CD14-positive monocyte (primary cell): ENCODE measurements at regions not wholly inside any gene's neighbourhood (a gene's known extent, or its start where the extent isn't known, plus 50 kb on each side); places are given as distances from the start of the nearest gene placed in this dataset.

Source experiments
- DNase-seq, 3 donors: peaks; one replicate each; pipeline ENCODE4 v3.0.0-alpha.2; 2011 to 2022
- H2AFZ ChIP-seq: 2 replicates; pipeline ENCODE4 v1.6.0; 2012; ENCODE audit warnings: mild to moderate bottlenecking, low read depth, low read length, inconsistent platforms; ENCODE audit not compliant: insufficient read depth, poor library complexity, severe bottlenecking
- H3K27ac ChIP-seq, 2 donors: 1 replicate in 1 of 2; 2 replicates in 1 of 2; pipeline ENCODE4 v1.5.1; 2012 to 2013; ENCODE audit warnings: low read length in 2 of 2, control low read depth in 1 of 2, inconsistent platforms in 1 of 2, low read depth in 1 of 2, mild to moderate bottlenecking in 1 of 2
- H3K27me3 ChIP-seq, 2 donors: one replicate each; pipeline versions ENCODE4 v1.6.0 to v1.6.1; 2011 to 2013; ENCODE audit warnings: low read length in 2 of 2; ENCODE audit not compliant: control insufficient read depth in 2 of 2, insufficient read depth in 2 of 2
- H3K36me3 ChIP-seq, 2 donors: replicated peaks in 1 of 2; 1 replicate in 1 of 2; 2 replicates in 1 of 2; pipeline versions ENCODE4 v1.5.1 to v1.6.1; 2012 to 2013; ENCODE audit warnings: low read length in 2 of 2, control low read depth in 1 of 2, inconsistent platforms in 1 of 2, mild to moderate bottlenecking in 1 of 2; ENCODE audit not compliant: insufficient read depth in 2 of 2, control insufficient read depth in 1 of 2
- H3K4me1 ChIP-seq, 2 donors: 1 replicate in 1 of 2; 2 replicates in 1 of 2; pipeline versions ENCODE4 v1.5.1 to v1.6.1; 2012 to 2013; ENCODE audit warnings: low read length in 2 of 2, control low read depth in 1 of 2, inconsistent platforms in 1 of 2, mild to moderate bottlenecking in 1 of 2, moderate library complexity in 1 of 2; ENCODE audit not compliant: insufficient read depth in 2 of 2, control insufficient read depth in 1 of 2
- H3K4me2 ChIP-seq: replicated peaks from 2 replicates; pipeline ENCODE3; 2012; ENCODE audit warnings: low read length, moderate library complexity, mild to moderate bottlenecking; ENCODE audit not compliant: poor library complexity, severe bottlenecking; ENCODE audit errors: extremely low read depth
- H3K4me3 ChIP-seq, 3 experiments: fragments of 200-600 bp in 1 of 3; sonication (generic) in 1 of 3; replicated peaks in 1 of 3; 1 replicate in 2 of 3; 2 replicates in 1 of 3; pipeline ENCODE4 v1.5.1; 2011 to 2013; ENCODE audit warnings: low read length in 3 of 3, mild to moderate bottlenecking in 3 of 3, control low read depth in 2 of 3, low read depth in 2 of 3, inconsistent platforms in 1 of 3, moderate library complexity in 1 of 3
- H3K79me2 ChIP-seq: 2 replicates; pipeline ENCODE4 v1.6.0; 2012; ENCODE audit warnings: mild to moderate bottlenecking, control low read depth, inconsistent platforms, low read length, moderate library complexity; ENCODE audit not compliant: insufficient read depth
- H3K9ac ChIP-seq: 2 replicates; pipeline ENCODE4 v1.6.0; 2017; ENCODE audit warnings: low read length, mild to moderate bottlenecking; ENCODE audit not compliant: insufficient read depth, poor library complexity, severe bottlenecking
- H3K9me3 ChIP-seq, 2 donors: replicated peaks in 1 of 2; 1 replicate in 1 of 2; 2 replicates in 1 of 2; pipeline versions ENCODE4 v1.5.1 to v1.6.1; 2012 to 2013; ENCODE audit warnings: low read length in 2 of 2, control low read depth in 1 of 2; ENCODE audit not compliant: control insufficient read depth in 1 of 2, insufficient read depth in 1 of 2
- H4K20me1 ChIP-seq: 2 replicates; pipeline ENCODE4 v1.6.0; 2012; ENCODE audit warnings: mild to moderate bottlenecking, low read length, control low read depth, moderate library complexity; ENCODE audit not compliant: insufficient read depth
- H3K27ac Mint-ChIP-seq, 7 donors: one replicate each; pipeline ENCODE4 v1.8.0; 2020; ENCODE audit warnings: mild to moderate bottlenecking in 7 of 7, mixed read lengths in 7 of 7, moderate library complexity in 6 of 7, inconsistent platforms in 2 of 7
- H3K27me3 Mint-ChIP-seq, 3 donors: one replicate each; pipeline ENCODE4 v1.8.0; 2021 to 2022; ENCODE audit warnings: low read depth in 3 of 3, mild to moderate bottlenecking in 3 of 3, mixed read lengths in 3 of 3, moderate library complexity in 3 of 3, inconsistent platforms in 1 of 3
- H3K36me3 Mint-ChIP-seq, 2 donors: one replicate each; pipeline ENCODE4 v1.8.0; 2020; ENCODE audit warnings: mixed read lengths in 2 of 2, inconsistent platforms in 1 of 2, mild to moderate bottlenecking in 1 of 2
- H3K4me1 Mint-ChIP-seq: one replicate; pipeline ENCODE4 v1.8.0; 2020; ENCODE audit warnings: mild to moderate bottlenecking, mixed read lengths
- H3K4me3 Mint-ChIP-seq, 2 donors: one replicate each; pipeline ENCODE4 v1.8.0; 2020; ENCODE audit warnings: mild to moderate bottlenecking in 2 of 2, mixed read lengths in 2 of 2, moderate library complexity in 1 of 2
- H3K9me3 Mint-ChIP-seq, 7 donors: one replicate each; pipeline ENCODE4 v1.8.0; 2020 to 2022; ENCODE audit warnings: mixed read lengths in 7 of 7, mild to moderate bottlenecking in 6 of 7, moderate library complexity in 6 of 7, inconsistent platforms in 2 of 7
- CTCF ChIP-seq: fragments of 200-600 bp; IDR thresholded peaks from one replicate; pipeline ENCODE4 v1.8.0; 2022; ENCODE audit warnings: antibody characterized with exemption, mild to moderate bottlenecking
- WGBS: methylation state at CpG from one replicate; pipeline ENCODE4 v1.1.5; 2013; ENCODE audit warnings: missing lambda C conversion rate; ENCODE audit not compliant: insufficient coverage; 5-methylcytosine and 5-hydroxymethylcytosine counted together
- intact Hi-C, 2 donors: fragments of 100-400 bp; cut with micrococcal nuclease; formaldehyde crosslinking; loops; one replicate each; pipeline versions ENCODE4 v1.15.0 to v1.15.1; 2023

GRCh38 chr1:101182627-101183387 lies 54.0 kb upstream of the S1PR1 start:
- intact Hi-C loops, result no loop called here
- Histone ChIP-seq H3K36me3 (no peaks in the 10 kb centered on the region), H3K27ac (no peak overlapping the region), H3K4me2 (no peak overlapping the region), H3K9ac (no peak overlapping the region), H3K4me1 (peaks cover 18 to 27% of the 10 kb centered on the region in 2 donors), H3K9me3 (no peaks in the 10 kb centered on the region), H3K79me2 (no peaks in the 10 kb centered on the region), H2AFZ (no peak overlapping the region), H3K4me3 (no peak overlapping the region), H3K27me3 (no peaks in the 10 kb centered on the region), H4K20me1 (no peaks in the 10 kb centered on the region)
- H3K4me1 Mint-ChIP-seq, result peaks cover 25% of the 10 kb centered on the region
- peaks cover 0 to 3% (median 1%) of the 10 kb centered on the region in 3 donors for H3K27me3 Mint-ChIP-seq
- DNase-seq, result no peak
- H3K4me3 Mint-ChIP-seq, result no peak overlapping the region
- peaks cover 0 to 3% (median 0%) of the 10 kb centered on the region in 7 donors for H3K9me3 Mint-ChIP-seq
- no peak overlapping the region for H3K27ac Mint-ChIP-seq
- H3K36me3 Mint-ChIP-seq, result peaks cover 0 to 1% of the 10 kb centered on the region in 2 donors
- TF ChIP-seq CTCF, result no peak

GRCh38 chr1:101181930-101182329 lies 54.9 kb upstream of the S1PR1 start:
- H3K4me3 ChIP-seq, result no peak overlapping the region
- H4K20me1 ChIP-seq, result no peaks in the 10 kb centered on the region
- no peak for DNase-seq
- Mint-ChIP-seq H3K27me3 (peaks cover under 1 to 3% (median 1%) of the 10 kb centered on the region in 3 donors), H3K4me1 (peaks cover 20% of the 10 kb centered on the region), H3K36me3 (no peaks in the 10 kb centered on the region), H3K4me3 (no peak overlapping the region), H3K9me3 (peaks cover 0 to 2% (median 0%) of the 10 kb centered on the region in 7 donors), H3K27ac (no peak overlapping the region)
- no peak overlapping the region for H3K9ac ChIP-seq
- H2AFZ ChIP-seq, result no peak overlapping the region
- peaks cover 9 to 19% of the 10 kb centered on the region in 2 donors for H3K4me1 ChIP-seq
- H3K36me3 ChIP-seq, result no peaks in the 10 kb centered on the region
- no peaks in the 10 kb centered on the region for H3K79me2 ChIP-seq
- intact Hi-C loops, result no loop called here
- no peak for TF ChIP-seq CTCF
- no peaks in the 10 kb centered on the region for H3K9me3 ChIP-seq
- H3K27me3 ChIP-seq, result no peaks in the 10 kb centered on the region
- 93% methylated on average over 4 of the region's 5 CpGs for WGBS
- H3K27ac ChIP-seq, result no peak overlapping the region
- H3K4me2 ChIP-seq, result no peak overlapping the region
